ENCODE measurements at regions not wholly inside any gene's neighbourhood (a gene's known extent, or its start where the extent isn't known, plus 50 kb on each side); places are given as distances from the start of the nearest gene placed in this dataset.

GRCh38 chr20:24100370-24101011, 111.9 kb upstream of the GGTLC1 start:
- FAIRE-seq (no peak), DNase-seq (ENCODE audit: low read depth) (no peak)
- Histone ChIP-seq H3K27ac (ENCODE audit: low read depth, low read length) (peak overlapping the region; percentile 68), H4K20me1 (ENCODE audit: insufficient read depth, low read length) (no peaks in the 10 kb centered on the region), H3K27me3 (ENCODE audit: insufficient read depth, low read length) (peaks cover 5% of the 10 kb centered on the region), H3K9ac (ENCODE audit: low read length) (no peak overlapping the region), H3K36me3 (ENCODE audit: insufficient read depth, low read length) (no peaks in the 10 kb centered on the region), H3K4me3 (ENCODE audit: insufficient read depth, low read depth, low read length) (no peak overlapping the region), H3K79me2 (ENCODE audit: insufficient read depth, low read length) (no peaks in the 10 kb centered on the region), H3K4me1 (ENCODE audit: insufficient read depth, low read length) (peaks cover 41% of the 10 kb centered on the region), H3K9me3 (ENCODE audit: insufficient read depth, low read depth, low read length) (no peaks in the 10 kb centered on the region), H3K4me2 (ENCODE audit: low read length) (no peak overlapping the region), H2AFZ (ENCODE audit: low read depth, low read length) (no peak overlapping the region)
- Mint-ChIP-seq H3K4me3 (ENCODE audit: unreplicated experiment) (no peak overlapping the region), H3K9me3 (ENCODE audit: unreplicated experiment) (peaks cover 2% of the 10 kb centered on the region), H3K4me1 (ENCODE audit: low read depth, unreplicated experiment) (peaks cover 42% of the 10 kb centered on the region), H3K27me3 (ENCODE audit: low read depth, unreplicated experiment) (peaks cover 2% of the 10 kb centered on the region), H3K27ac (ENCODE audit: unreplicated experiment) (no peak overlapping the region), H3K36me3 (ENCODE audit: low read depth, unreplicated experiment) (no peaks in the 10 kb centered on the region)
- TF ChIP-seq CTCF (IDR thresholded peaks at IDR 0.05; ENCODE audit: insufficient read depth, low read depth, low read length) (peak; percentile 52), EZH2 (IDR thresholded peaks at IDR 0.05; ENCODE audit: insufficient read depth, low read length) (no peak)

DNA sequence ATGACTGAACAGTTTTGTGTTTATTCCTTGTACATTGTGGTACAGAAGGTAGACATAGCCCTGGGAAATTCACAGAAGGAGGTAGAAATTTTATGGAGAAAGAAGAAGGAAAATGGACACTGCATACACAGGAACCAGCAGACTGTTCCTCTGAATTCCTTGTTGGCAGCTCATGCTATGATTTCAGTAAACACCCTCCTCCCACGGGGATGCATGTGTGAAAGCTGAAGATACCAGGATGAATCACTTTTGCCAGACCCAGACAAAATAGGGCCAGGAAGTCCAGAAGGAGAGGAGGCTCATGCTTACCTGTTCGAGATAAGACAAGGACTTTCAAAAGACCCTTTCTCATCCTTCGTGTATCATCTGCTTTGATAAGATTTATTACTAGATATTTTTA, 110.3 kb upstream of the GGTLC1 start:
- Mint-ChIP-seq H3K4me3 (ENCODE audit: unreplicated experiment) (no peak overlapping the region), H3K27ac (ENCODE audit: unreplicated experiment) (peak overlapping the region; percentile 66), H3K27me3 (ENCODE audit: low read depth, unreplicated experiment) (peaks cover 5% of the 10 kb centered on the region), H3K9me3 (ENCODE audit: unreplicated experiment) (peaks cover 2% of the 10 kb centered on the region), H3K36me3 (ENCODE audit: low read depth, unreplicated experiment) (no peaks in the 10 kb centered on the region), H3K4me1 (ENCODE audit: low read depth, unreplicated experiment) (peaks cover 46% of the 10 kb centered on the region)
- Histone ChIP-seq H4K20me1 (ENCODE audit: insufficient read depth, low read length) (no peaks in the 10 kb centered on the region), H3K4me2 (ENCODE audit: low read length) (peak overlapping the region; percentile 43), H3K79me2 (ENCODE audit: insufficient read depth, low read length) (no peaks in the 10 kb centered on the region), H3K4me1 (ENCODE audit: insufficient read depth, low read length) (peaks cover 39% of the 10 kb centered on the region), H3K9ac (ENCODE audit: low read length) (no peak overlapping the region), H3K27ac (ENCODE audit: low read depth, low read length) (peak overlapping the region; percentile 68), H3K9me3 (ENCODE audit: insufficient read depth, low read depth, low read length) (no peaks in the 10 kb centered on the region), H3K27me3 (ENCODE audit: insufficient read depth, low read length) (peaks cover 5% of the 10 kb centered on the region), H2AFZ (ENCODE audit: low read depth, low read length) (no peak overlapping the region), H3K36me3 (ENCODE audit: insufficient read depth, low read length) (no peaks in the 10 kb centered on the region), H3K4me3 (ENCODE audit: insufficient read depth, low read depth, low read length) (no peak overlapping the region)
- TF ChIP-seq CTCF (IDR thresholded peaks at IDR 0.05; ENCODE audit: insufficient read depth, low read depth, low read length) (no peak), EZH2 (IDR thresholded peaks at IDR 0.05; ENCODE audit: insufficient read depth, low read length) (no peak)
- DNase-seq (ENCODE audit: low read depth) = no peak
- no peak for FAIRE-seq

DNA sequence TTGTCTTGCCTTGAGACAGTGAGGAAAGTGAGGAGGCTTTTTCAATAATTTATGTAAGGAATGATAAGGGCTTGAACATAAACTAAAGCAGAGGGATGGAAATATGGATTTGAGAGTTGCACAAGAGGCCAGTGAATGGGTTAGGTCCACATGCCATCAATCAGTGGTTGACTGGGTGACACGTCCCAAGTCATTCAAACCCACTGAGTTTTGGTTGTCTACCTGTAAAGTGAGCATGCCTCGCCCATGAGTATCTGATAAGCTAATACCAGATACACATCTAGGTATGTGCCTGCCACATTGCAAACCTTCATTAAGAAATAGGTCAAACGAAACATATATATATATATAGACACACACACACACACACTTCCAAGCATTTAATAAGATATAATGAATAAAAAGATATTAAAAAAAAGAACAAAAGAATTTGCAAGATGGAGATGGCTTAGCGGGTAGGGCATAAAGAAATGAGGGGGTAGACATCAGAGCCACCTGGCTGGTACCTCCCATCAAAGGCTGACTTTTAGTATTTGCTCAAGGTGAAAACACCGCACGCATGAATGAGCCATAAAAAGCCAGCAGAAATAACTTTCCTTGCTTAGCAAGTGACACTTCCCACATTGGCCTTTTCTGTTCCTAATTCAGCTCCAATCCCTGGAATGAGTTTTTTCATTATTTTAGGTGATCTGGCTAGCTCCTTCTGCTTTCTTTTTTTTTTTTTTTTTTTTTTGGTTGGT, 109.1 kb upstream of the GGTLC1 start:
- Mint-ChIP-seq H3K4me1 (ENCODE audit: low read depth, unreplicated experiment) (peaks cover 37% of the 10 kb centered on the region), H3K27me3 (ENCODE audit: low read depth, unreplicated experiment) (peaks cover 5% of the 10 kb centered on the region), H3K4me3 (ENCODE audit: unreplicated experiment) (no peak overlapping the region), H3K36me3 (ENCODE audit: low read depth, unreplicated experiment) (no peaks in the 10 kb centered on the region), H3K27ac (ENCODE audit: unreplicated experiment) (no peak overlapping the region), H3K9me3 (ENCODE audit: unreplicated experiment) (peaks cover 5% of the 10 kb centered on the region)
- Histone ChIP-seq H2AFZ (ENCODE audit: low read depth, low read length) (no peak overlapping the region), H3K27ac (ENCODE audit: low read depth, low read length) (no peak overlapping the region), H3K9me3 (ENCODE audit: insufficient read depth, low read depth, low read length) (no peaks in the 10 kb centered on the region), H4K20me1 (ENCODE audit: insufficient read depth, low read length) (no peaks in the 10 kb centered on the region), H3K4me1 (ENCODE audit: insufficient read depth, low read length) (peaks cover 28% of the 10 kb centered on the region), H3K36me3 (ENCODE audit: insufficient read depth, low read length) (no peaks in the 10 kb centered on the region), H3K27me3 (ENCODE audit: insufficient read depth, low read length) (peaks cover 5% of the 10 kb centered on the region), H3K9ac (ENCODE audit: low read length) (no peak overlapping the region), H3K4me3 (ENCODE audit: insufficient read depth, low read depth, low read length) (no peak overlapping the region), H3K4me2 (ENCODE audit: low read length) (no peak overlapping the region), H3K79me2 (ENCODE audit: insufficient read depth, low read length) (no peaks in the 10 kb centered on the region)
- DNase-seq (ENCODE audit: low read depth) = no peak
- no peak for TF ChIP-seq EZH2 (IDR thresholded peaks at IDR 0.05; ENCODE audit: insufficient read depth, low read length)
- no peak for TF ChIP-seq CTCF (IDR thresholded peaks at IDR 0.05; ENCODE audit: insufficient read depth, low read depth, low read length)
- FAIRE-seq = no peak
